Occipital lobe (tissue), 1 donor: ENCODE measurements at regions not wholly inside any gene's neighbourhood (a gene's known extent, or its start where the extent isn't known, plus 50 kb on each side); places are given as distances from the start of the nearest gene placed in this dataset.

Source experiments
- DNase-seq: peaks from one replicate; lab custom pipeline; 2025; lab: John Stamatoyannopoulos, UW

DNA sequence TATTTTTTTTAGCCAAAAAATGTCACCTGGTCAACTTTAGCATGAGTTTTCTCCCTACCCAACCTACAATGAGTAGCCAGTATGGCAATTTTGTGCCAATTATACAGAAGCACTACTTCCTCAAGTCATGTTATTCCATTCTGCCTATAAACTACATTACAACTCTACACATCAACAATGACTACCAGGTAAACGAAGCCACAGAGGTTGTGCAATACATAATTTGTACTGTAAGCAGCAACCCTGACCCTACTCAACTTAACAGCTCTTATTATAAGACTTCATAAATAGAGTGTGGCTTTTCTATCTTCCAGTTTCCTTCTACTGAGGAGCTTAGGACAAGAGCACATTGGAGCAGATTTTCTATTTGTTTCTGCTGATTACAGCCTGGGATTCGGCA lies 160.5 kb downstream of the HS3ST1 start:
- DNase-seq, result no peak

DNA sequence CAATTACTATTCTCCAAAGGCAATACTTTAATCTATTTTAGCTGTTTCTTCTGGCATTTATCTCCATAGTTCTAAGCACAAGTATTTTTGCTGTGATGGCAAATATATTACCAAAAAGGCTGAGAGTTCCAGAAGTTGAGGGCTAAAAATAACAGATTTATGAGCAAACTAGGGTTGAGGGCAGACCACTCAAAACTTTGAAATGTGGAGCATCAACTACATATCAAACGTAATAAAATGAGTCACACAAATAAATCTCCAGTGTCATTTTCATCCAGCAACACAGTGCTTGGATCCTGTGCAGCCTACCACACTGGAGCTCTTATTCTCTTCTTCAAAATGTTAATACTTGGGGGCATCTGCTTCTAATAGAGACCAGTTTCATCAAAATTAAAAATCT lies 163.9 kb downstream of the HS3ST1 start:
- DNase-seq, result no peak

DNA sequence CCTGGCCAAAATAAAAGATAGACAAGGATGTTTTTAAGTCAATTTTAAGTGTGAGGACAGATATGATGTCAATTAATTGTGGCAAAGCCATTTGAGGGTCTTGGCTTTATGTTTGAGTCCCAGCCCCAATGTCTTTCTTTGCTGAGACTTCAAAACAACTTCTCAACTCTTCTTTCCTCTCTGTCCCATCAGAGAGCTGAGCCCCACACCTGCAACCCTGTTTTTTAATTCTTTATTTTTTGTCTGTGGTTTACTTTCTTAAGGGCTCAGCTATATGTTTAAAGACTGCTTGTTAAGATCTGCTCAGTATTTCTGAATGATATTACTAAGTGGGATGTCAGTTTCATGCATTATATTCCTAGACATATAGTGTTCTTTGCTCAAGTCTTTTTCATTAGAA lies 164.3 kb downstream of the HS3ST1 start:
- no peak for DNase-seq

DNA sequence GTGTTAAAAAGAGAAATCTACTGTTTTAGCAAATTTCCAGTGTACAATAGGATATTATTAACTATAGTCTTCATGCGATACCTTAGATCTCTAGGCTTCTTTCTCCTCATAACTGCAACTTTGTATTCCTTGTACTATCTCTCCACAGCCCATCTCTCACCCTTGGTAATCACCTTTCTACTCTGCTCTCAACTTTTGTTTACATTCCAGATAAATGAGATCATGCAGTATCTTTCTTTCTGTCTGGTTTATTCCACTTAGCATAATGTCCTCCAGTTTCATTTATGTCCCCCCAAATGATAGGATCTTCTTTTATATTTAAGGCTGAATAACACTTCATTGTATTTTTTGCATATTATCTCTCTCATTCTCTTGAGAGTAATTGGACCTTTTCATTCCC lies 165.5 kb downstream of the HS3ST1 start:
- DNase-seq, result no peak

DNA sequence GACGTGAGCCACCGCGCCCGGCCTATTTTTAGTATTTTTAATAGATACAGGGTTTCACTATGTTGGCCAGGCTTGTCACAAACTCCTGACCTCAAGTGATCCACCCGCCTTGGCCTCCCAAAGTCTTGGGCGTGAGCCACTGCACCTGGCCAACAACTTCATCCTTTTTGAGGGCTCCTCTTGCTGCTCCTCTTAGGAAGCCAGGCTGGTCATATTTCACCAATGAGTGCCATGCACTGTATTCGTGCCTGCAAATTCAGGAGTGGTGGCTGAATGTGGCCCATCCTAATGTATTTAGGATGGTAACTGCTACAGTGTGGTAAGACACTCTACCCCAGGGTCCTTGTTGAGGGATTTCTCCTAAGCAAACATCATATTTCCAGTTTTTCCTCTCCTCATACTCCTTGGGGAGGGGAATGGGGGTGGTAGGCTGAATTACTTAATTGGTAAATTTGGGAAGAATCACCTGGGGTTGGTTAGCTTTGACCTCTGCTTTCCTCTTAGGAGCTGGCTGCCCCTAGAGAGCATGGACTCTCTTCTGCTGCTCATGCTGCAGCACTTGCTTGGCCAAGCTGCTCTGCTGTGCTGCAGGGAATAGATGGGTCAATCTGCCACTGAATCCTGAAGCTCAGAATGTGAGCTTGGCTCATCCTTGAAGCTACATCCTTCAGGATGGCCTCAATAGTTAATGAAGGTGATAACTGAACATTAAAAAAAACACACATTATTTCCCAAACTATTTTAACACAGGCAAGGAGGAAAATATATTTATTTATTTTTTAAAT lies 167.4 kb downstream of the HS3ST1 start:
- no peak for DNase-seq

DNA sequence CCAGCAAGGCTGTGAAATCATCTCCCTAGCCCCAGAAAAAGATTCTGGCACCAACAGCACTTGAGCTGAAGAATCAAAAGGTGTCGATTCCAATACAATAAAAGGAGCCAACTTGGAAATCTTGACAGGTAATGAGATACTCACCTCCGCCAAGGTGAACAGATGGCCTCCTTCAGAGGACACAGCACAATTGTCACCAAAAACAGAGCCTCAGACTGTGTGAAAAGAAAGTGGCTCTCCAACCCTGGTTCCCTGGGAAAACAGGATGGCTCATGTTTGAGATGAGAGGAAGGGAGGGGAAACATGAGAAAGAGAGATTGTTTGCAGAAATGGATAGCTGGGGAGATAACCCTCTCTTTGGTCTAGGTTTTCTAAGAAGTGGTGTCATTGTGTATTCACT lies 168.9 kb downstream of the HS3ST1 start:
- DNase-seq, result no peak

DNA sequence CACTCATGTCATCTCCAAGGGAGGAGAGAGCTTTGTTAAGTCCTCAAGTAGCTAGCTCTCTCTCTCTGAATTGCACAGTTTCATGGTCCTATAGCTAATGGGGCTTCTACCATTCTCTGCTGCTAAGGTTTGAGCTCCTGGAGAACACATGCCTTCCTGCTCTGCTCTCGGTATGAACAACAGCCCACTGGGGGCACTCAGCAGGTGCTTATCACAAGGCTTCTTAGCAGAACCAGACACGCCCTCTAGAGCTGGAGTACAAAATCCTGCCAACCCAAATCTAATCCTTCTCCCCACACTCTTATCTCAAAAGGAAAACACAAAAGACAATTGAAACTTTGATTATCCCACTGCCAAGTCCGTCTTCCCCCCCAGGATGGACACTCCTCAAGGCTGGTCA lies 176.5 kb downstream of the HS3ST1 start:
- DNase-seq, result no peak

DNA sequence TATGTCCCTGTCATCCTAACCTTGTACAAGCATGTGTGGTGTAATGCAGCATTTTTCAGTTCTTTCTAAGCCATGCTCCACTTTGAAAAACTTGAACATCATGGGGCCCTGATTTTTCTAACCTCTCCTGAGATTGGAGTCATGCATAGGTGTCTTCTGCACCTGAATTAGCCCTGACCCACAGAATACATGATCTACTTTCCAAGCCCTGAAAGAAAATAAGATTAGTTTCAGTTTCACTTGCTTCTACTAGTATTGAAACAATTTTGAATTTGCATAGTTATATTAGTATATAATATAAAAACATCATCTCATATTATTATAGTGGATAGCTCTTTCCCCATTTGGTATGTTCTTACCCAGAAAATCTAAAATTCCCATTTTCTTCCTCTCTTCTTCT lies 178.2 kb downstream of the HS3ST1 start:
- no peak for DNase-seq

DNA sequence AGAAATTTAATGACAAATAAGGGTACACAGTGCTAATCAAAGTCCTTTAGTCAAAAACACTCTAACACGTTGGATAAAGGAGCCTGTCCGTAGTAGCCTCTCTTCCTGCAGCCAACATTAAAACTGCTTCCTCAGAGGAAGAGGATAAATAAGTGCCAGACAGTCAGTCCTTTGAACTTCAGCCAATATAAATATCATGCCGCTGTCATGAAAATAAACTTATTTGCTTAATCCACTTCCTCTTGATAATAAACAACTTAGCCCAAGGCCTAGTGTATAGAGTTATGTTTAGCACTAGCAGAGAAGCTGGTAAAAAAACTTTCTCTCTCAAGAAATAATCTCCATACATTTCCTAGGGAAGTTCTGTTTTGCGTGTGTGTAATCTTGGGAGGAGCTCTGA lies 196.7 kb downstream of the HS3ST1 start:
- DNase-seq, result no peak

DNA sequence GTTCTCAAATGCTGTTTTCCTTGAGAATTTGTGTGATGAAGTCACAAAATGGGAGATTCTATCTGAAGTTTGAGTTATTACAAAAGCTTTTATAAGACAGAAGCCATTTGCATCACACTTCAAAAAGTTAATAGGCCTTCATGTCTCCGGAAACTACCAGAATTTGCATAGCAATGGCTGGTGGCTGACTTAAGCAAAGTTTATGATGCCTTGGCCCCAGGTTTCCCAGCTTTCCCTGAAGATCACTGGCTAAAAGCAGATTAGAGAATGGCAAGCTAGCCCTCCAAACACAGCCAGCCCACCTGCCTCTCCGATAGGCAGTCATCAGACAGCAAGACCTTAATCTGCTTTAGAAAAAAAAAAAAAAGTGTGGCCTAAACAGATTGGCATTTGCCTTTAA lies 197.8 kb downstream of the HS3ST1 start:
- no peak for DNase-seq

DNA sequence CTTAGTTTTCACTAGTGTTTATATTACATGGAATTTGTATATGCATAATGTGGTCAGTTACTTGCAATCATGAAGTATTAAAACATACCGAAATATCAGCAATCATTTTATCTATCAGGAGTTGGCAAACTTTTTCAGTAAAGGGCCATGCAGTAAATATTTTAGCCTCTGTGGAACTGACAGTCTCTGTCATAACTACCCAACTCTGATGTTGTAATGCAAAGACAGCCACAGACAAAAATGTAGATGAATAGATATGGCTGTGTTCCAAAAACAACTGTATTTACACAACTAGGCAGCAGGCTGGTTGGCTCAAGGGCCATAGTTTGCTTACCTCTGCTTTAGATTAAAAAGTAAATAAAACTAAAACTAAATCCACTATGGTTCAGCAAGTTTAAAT lies 200.2 kb downstream of the HS3ST1 start:
- DNase-seq, result no peak

DNA sequence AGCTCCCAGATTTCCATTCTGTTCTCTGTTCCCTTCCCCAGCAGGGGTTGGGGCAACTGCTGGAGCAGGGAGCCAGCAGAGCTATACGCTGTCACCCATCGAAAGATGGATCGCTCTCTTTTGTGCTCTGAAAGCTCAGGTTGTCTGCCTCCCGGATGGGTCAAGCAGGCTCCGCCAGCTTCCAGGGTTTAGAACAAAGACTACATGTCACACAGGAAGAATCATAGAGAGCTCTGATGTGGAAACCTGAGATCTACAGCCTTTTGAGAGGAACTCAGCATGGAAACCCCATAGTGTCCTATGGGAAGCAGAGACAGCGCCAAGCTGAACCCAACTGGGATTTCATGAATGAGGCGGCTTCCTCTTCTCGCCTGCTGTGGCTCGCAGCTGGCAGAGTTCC lies 205.4 kb downstream of the HS3ST1 start:
- DNase-seq, result no peak

DNA sequence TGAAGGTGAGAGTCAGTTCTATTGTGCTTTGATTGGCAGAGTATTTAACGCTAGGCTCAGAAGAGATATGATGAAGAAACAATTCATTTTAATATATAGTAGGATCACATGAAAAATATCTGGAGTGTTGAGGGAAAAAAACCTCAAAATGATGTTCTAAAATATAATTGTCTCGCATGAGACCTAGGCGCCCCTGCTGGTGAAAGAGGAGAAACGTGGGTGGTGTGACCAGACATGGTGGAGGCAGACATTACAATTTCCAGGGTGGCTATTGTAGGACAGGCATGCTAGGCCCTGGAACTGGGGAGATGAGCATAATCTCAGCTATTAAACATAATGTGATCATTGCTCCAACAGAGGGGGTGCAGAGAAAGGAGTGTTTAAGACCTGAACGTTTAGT lies 210.0 kb downstream of the HS3ST1 start:
- DNase-seq, result no peak

DNA sequence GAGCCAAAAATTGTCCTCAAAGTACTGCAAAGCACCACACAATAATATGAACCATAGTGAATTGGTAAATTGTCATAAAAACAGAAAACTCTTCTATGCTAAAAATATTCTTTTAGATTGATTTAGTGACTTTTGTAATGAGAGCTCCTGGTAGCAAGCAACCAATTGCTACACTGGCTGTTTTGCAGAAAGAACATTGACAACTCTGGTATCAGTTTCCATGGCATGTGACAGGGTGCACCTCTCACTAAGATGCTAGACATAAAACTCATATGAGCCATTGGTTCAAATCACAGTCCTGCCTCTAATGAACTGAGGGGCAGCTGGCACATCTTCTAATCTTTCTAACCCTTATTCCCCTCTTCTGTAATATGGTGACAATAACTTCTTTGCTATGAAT lies 212.2 kb downstream of the HS3ST1 start:
- no peak for DNase-seq

DNA sequence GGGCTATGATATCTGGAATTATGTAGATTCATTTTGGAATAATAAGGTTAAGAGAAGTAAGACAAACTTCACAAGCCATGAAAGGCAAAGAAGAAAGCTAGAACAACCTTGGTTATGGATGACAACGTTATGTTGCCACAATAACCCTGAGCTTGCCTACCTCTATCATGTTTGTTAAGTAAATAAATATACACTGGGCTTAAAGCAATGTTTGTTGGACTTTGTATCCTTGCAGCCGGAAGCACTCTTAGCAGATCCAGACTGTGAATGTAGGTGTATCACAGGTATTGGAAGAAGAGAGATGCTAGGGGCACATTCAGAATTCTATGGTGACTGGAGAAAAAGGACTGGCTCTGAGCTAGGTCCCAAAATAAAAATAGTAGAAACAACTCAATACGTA lies 214.4 kb downstream of the HS3ST1 start:
- DNase-seq, result no peak

DNA sequence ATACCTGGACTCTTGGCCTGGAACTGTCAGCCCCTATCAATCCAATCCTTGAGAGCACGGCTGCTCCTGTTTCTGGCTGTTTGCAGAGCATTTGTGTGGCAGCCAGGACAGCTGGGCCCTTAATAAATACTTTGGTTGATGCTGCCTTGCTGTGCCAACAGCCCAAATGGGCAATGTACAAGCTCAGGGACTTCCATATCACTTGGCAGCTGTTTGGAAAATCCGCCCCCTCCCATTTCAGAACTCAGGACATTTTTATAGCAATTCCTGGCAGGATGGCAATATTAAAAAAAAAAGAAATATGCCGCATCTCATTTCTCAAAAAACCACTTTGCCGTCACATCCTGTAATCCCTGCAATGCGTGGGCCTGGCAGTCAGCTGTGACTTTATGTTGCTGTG lies 218.9 kb downstream of the HS3ST1 start:
- DNase-seq, result no peak

DNA sequence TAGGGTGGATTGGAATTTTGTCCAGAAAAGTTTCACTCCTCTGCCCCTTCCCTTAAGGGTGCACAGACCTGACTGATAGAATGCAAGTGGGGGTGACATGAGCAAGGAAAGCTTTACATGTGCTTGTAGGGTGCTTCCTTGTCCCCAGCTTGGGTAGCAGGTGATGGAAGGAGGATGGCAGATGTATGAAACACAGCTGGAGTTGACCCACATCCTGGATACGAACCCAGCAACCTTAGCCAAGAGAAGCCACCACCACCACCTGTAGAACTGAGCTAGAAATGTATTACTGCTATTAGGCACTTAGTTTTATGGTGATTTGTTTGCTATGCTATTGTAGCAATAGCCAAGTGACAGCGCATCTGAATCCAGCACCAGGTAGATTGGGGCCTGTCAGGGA lies 227.4 kb downstream of the HS3ST1 start:
- no peak for DNase-seq

DNA sequence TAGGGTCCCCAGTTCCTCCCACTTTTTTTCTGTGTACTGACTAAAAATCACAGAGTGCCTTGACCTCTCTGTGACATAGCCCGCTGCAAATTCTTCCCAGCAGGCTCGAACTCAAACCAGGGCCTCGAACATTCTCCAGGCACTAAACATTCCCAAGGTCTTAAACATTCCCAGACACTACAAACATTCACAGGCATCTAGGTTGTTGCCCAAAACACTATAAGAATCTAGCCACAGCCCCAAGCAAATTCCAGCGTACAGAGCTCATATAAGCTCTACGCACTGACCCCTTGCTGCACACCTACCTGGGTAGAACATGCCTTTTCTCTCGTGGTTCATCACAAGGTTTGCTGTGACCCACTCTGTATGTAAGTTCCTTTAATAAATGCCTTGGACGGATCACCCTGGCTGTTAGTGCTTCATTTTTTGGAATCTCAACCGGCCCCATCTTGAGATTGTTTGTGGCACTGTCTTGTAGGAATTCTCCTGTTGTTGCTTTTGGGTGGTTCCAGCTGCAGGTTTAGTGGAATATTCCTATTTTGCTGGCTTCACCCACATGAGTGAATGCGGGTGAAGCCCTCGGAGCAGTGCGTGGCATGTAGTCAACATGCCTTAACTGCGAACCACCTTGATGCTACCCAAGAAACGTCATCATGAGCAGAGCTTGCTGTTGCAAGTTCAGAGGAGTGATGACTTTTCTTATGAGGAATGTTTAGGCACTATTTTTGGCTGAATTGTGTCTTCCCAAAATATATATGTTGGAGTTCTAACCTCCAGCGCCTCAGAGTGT lies 230.0 kb downstream of the HS3ST1 start:
- no peak for DNase-seq

DNA sequence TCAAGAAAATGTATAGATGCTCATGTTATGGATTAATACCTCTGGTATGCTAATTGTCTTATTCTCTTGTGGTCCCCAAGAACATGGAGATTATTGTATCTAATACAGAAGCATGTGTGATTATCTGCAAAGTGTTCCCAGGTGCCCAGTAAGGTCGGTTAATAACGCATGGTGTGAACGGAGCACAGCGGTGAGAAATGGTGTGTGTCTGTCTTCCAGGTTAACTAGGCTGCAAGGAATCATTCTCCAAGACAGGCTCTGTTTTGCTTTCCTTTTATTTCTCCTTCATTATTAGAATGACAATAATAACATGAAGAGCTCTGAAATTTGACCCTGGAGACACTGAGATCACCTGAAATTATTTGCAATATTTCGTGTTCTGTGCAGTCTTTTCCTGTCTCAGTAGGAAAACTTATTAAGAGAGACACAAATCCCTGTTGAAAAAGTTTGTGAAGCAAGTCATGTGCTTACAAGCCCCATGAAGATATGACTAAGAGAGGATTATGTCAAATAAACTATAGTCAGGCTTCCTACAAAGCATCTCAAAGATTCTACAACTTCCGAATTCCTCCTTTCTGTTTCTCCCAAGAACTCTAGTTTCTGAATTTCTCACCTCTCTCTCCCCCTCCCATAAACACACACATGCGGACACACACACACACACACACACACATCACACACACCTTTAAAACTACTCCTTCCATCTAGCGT lies 230.9 kb downstream of the HS3ST1 start:
- no peak for DNase-seq

DNA sequence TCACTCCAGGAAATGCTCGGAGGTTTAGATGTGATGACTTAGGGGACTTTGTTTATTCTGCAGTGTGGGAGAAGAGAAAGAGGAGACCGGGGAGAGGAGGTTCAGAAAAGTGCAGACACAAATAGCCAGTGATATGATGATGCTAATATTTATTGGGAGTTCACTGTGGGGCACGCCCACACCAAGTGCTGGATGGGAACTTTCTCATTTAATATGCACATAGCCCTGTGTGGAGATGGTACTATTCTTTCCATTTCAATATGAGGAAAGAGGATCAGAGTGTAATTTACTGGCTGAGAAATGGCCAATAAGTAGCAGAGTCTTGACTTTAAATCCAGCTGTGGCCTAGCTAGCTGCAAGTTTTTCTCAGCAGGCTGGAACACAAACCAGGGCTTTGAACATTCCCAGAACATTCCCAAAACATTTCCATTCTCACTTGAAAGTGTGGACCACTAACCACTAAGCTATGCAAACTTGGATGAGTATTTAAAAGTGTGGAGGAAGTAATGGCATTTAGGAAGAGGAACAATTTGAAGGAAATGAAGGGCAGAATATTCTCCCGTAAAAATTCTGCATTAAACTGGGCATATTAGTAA lies 231.7 kb downstream of the HS3ST1 start:
- DNase-seq, result no peak

DNA sequence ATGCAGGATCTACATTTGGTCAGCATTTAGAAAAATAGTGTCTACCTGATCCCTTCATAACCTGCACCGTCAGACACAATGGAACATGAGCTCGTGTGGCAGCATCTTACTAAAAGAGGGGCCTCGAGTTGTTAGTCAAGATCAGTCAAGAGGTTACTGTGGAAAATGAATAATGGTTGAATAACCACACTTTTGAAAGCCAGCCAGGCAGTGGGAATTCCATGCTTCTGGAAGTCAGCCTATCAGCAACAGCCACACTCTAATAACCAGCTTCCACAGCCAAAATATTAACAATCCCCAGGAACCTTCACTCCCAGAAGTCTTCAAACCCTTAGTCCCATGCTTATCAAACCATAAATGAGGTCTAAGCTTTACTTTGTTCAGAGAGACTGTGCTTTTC lies 234.3 kb downstream of the HS3ST1 start:
- no peak for DNase-seq

DNA sequence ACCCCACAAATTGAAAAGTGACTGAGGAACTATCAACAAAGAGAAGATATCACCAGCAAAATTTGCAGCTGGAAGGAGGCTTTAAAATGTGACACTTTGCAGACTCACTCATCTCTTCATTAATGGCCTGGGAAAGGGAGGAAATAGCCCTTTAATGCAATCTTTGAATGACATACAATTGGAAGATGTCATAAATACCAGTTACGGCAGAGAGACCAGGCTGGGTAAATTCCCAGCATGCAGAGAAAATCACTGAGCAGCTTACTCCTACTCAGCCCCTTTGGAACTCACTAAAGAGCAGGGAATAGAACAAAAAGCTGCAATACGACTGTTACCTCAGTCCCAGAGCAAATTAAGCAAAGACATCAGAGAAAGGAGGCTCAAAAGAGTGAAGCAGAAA lies 238.9 kb downstream of the HS3ST1 start:
- no peak for DNase-seq
